Testis (tissue), 2 donors: ENCODE measurements at regions not wholly inside any gene's neighbourhood (a gene's known extent, or its start where the extent isn't known, plus 50 kb on each side); places are given as distances from the start of the nearest gene placed in this dataset.

ENCODE experiments used
- DNase-seq: peaks from one replicate; pipeline ENCODE4 v3.0.0-alpha.2; 2019
- H3K27ac ChIP-seq, 2 donors: fragments of 200-600 bp; sonication (generic); one replicate each; pipeline ENCODE4 v1.5.1; 2019
- H3K27me3 ChIP-seq: fragments of 200-600 bp; sonication (generic); one replicate; pipeline ENCODE4 v1.5.1; 2019
- H3K36me3 ChIP-seq: fragments of 200-600 bp; sonication (generic); one replicate; pipeline ENCODE4 v1.5.1; 2017; ENCODE audit warnings: low read depth; ENCODE audit errors: missing control alignments
- H3K4me1 ChIP-seq: fragments of 200-600 bp; sonication (generic); one replicate; pipeline ENCODE4 v1.5.1; 2019
- H3K4me3 ChIP-seq, 2 donors: fragments of 200-600 bp; sonication (generic); one replicate each; pipeline ENCODE4 v1.5.1; 2017 to 2019
- H3K9me3 ChIP-seq: fragments of 200-600 bp; sonication (generic); one replicate; pipeline ENCODE4 v1.5.1; 2017
- POLR2A ChIP-seq: fragments of 450-650 bp; IDR thresholded peaks from one replicate; pipeline ENCODE4 v1.6.1; 2017; ENCODE audit warnings: antibody characterized with exemption, mild to moderate bottlenecking, moderate library complexity
- WGBS, 2 donors: methylation state at CpG; one replicate each; pipeline ENCODE4 v1.1.5; 2018; 5-methylcytosine and 5-hydroxymethylcytosine counted together
- intact Hi-C: fragments of 100-400 bp; cut with DNase I; formaldehyde crosslinking; loops from one replicate; pipeline ENCODE4 v1.15.1; 2023; ENCODE audit warnings: low total_unique reads
- TF ChIP-seq, protein P1 (sequence below), 3 experiments: fragments of 450-650 bp in 2 of 3; fragments of 200-600 bp in 1 of 3; sonication (generic) in 1 of 3; IDR thresholded peaks; one replicate each; pipeline ENCODE4 v1.5.1; 2016 to 2019; ENCODE audit warnings: antibody characterized with exemption in 3 of 3, mild to moderate bottlenecking in 2 of 3, moderate library complexity in 1 of 3

DNA sequence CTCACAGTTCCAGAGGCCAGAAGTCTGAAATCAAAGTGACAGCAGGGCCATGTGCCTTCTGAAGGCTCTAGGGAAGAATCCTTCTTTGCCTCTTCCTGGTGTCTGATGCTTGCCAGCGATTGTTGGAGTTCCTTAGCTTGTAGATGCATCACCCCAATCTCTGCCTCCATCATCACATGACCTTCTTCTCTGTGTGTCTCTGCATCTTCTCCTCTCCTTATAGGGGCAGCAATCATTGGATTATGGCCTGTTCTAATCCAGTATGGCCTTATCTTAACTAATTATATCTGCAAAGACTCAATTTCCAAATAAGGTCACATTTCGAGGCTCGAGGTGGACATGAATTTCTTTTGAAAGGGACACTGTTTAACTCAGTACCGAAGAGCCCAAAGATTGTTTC lies 71.7 kb upstream of the RAI2 start:
- WGBS, 2 donors = 81 to 87% methylated on average over 4 of the region's 4 CpGs
- Histone ChIP-seq H3K4me1 (no peaks in the 10 kb centered on the region), H3K9me3 (no peaks in the 10 kb centered on the region), H3K27ac (no peak overlapping the region), H3K27me3 (no peaks in the 10 kb centered on the region), H3K36me3 (no peaks in the 10 kb centered on the region), H3K4me3 (no peak overlapping the region)
- TF ChIP-seq, protein P1, sequence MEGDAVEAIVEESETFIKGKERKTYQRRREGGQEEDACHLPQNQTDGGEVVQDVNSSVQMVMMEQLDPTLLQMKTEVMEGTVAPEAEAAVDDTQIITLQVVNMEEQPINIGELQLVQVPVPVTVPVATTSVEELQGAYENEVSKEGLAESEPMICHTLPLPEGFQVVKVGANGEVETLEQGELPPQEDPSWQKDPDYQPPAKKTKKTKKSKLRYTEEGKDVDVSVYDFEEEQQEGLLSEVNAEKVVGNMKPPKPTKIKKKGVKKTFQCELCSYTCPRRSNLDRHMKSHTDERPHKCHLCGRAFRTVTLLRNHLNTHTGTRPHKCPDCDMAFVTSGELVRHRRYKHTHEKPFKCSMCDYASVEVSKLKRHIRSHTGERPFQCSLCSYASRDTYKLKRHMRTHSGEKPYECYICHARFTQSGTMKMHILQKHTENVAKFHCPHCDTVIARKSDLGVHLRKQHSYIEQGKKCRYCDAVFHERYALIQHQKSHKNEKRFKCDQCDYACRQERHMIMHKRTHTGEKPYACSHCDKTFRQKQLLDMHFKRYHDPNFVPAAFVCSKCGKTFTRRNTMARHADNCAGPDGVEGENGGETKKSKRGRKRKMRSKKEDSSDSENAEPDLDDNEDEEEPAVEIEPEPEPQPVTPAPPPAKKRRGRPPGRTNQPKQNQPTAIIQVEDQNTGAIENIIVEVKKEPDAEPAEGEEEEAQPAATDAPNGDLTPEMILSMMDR (IDR thresholded peaks at IDR 0.05) = no peak
- TF ChIP-seq POLR2A = no peak
- intact Hi-C loops = no loop called here
- no peak for DNase-seq

DNA sequence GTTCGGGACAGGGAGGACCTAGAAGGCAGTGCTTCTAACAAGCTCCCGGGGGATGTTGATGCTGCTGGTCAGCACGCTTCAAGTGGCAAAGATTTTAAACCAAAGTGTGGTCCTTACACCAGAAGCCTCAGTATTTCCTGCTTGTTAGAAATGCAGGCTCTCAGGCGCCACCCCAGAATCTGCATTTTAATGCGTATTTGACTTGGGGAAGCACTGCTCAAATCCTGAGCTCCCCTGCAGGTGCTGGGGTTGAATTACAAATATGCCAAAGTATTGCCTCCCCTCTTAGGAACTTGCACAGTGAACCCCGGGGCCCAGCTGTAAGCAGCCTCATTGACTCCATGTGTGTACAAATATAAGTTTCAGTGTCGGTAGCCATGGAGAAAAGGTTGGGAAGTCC lies 70.8 kb upstream of the RAI2 start:
- TF ChIP-seq, protein P1 (IDR thresholded peaks at IDR 0.05) = no peak
- no peak for TF ChIP-seq POLR2A
- Histone ChIP-seq H3K36me3 (no peaks in the 10 kb centered on the region), H3K9me3 (no peaks in the 10 kb centered on the region), H3K27me3 (no peaks in the 10 kb centered on the region), H3K27ac (no peak overlapping the region), H3K4me3 (no peak overlapping the region), H3K4me1 (no peaks in the 10 kb centered on the region)
- WGBS, 2 donors = 83 to 96% methylated on average over 2 to 7 of the region's 7 CpGs
- intact Hi-C loops = no loop called here
- DNase-seq = no peak

- Histone ChIP-seq H3K27ac (no peak overlapping the region), H3K27me3 (no peaks in the 10 kb centered on the region), H3K4me3 (no peak overlapping the region), H3K4me1 (no peaks in the 10 kb centered on the region), H3K36me3 (no peaks in the 10 kb centered on the region), H3K9me3 (no peaks in the 10 kb centered on the region)
- intact Hi-C loops = no loop called here
- TF ChIP-seq, protein P1 (IDR thresholded peaks at IDR 0.05) = no peak
- TF ChIP-seq POLR2A = no peak
- WGBS, 2 donors = 76 to 80% methylated on average over 4 of the region's 4 CpGs
- DNase-seq = no peak
Observed at GRCh38 chrX:17930850-17931249, 69.8 kb upstream of the RAI2 start.

DNA sequence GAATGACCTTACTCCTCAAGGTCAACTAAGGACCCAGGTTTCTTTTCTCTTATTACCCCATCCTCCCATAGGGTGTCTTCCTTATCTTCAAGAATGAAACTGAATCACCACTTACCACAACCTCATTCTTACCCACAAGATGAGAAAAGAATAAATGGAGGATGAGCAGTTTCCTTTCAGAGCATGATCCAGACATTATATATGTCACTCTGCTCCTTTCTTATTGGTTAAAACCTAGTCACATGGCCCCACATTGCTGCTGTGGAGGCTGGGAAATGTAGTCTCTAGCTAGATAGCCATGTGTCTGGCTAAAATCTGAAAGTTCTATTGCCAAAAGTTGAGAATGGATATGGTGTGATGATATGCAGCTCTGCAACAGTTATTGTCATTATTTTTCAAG lies 62.4 kb upstream of the RAI2 start:
- no peaks in the 10 kb centered on the region for H3K9me3 ChIP-seq
- TF ChIP-seq POLR2A = no peak
- TF ChIP-seq, protein P1 (IDR thresholded peaks at IDR 0.05) = no peak
- no peak overlapping the region for H3K4me3 ChIP-seq
- no peaks in the 10 kb centered on the region for H3K27me3 ChIP-seq
- H3K27ac ChIP-seq = no peak overlapping the region
- DNase-seq = no peak
- no peaks in the 10 kb centered on the region for H3K4me1 ChIP-seq
- no peaks in the 10 kb centered on the region for H3K36me3 ChIP-seq
- intact Hi-C loops = no loop called here

- WGBS, 2 donors = 83 to 84% methylated on average over 5 of the region's 5 CpGs
- Histone ChIP-seq H3K27ac (no peak overlapping the region), H3K9me3 (no peaks in the 10 kb centered on the region), H3K4me1 (no peaks in the 10 kb centered on the region), H3K4me3 (no peak overlapping the region), H3K36me3 (no peaks in the 10 kb centered on the region), H3K27me3 (no peaks in the 10 kb centered on the region)
- intact Hi-C loops = no loop called here
- no peak for DNase-seq
- TF ChIP-seq, protein P1 (IDR thresholded peaks at IDR 0.05) = no peak
- TF ChIP-seq POLR2A = no peak
Observed at GRCh38 chrX:17922303-17922702, 61.2 kb upstream of the RAI2 start.
